Activated naive CD4-positive, alpha-beta T cell treated with anti-CD3 and anti-CD28 coated beads, Interleukin-2, amount 10 ng/mL, durations not matched to agents 7 days and 5 days (primary cell): ENCODE measurements at regions not wholly inside any gene's neighbourhood (a gene's known extent, or its start where the extent isn't known, plus 50 kb on each side); places are given as distances from the start of the nearest gene placed in this dataset.
"Not testable (repeated sequence)": the region's sequence is repeated elsewhere in the genome, so short reads cannot be mapped to it uniquely, and the experiment has no call there.

Experiments used
- CTCF ChIA-PET: fragments of 350-600 bp; sonication (Branson Sonifier 250); formaldehyde crosslinking; loops from one replicate; lab custom pipeline; 2021; ENCODE audit warnings: antibody characterized with exemption; lab: Charles Lee
- DNase-seq: peaks from one replicate; pipeline ENCODE4 v3.0.0-alpha.2; 2020
- H3K27ac Mint-ChIP-seq: one replicate; pipeline ENCODE4 v1.8.0; 2021; ENCODE audit warnings: mild to moderate bottlenecking, moderate library complexity, mixed read lengths
- H3K27me3 Mint-ChIP-seq: one replicate; pipeline ENCODE4 v1.8.0; 2021; ENCODE audit warnings: mild to moderate bottlenecking, mixed read lengths
- H3K36me3 Mint-ChIP-seq: one replicate; pipeline ENCODE4 v1.8.0; 2021; ENCODE audit warnings: mixed read lengths
- H3K4me1 Mint-ChIP-seq: one replicate; pipeline ENCODE4 v1.8.0; 2021; ENCODE audit warnings: mixed read lengths
- H3K4me3 Mint-ChIP-seq: one replicate; pipeline ENCODE4 v1.8.0; 2021; ENCODE audit warnings: mild to moderate bottlenecking, moderate library complexity, mixed read lengths
- H3K9me3 Mint-ChIP-seq: one replicate; pipeline ENCODE4 v1.8.0; 2021; ENCODE audit warnings: mixed read lengths

- no peaks in the 10 kb centered on the region for H3K36me3 Mint-ChIP-seq
- no peaks in the 10 kb centered on the region for H3K27me3 Mint-ChIP-seq
Observed at GRCh38 chr5:110812639-110813038, 73.8 kb downstream of the SLC25A46 start.

GRCh38 chr5:110815916-110816605, 77.3 kb downstream of the SLC25A46 start:
- CTCF ChIA-PET, result no interaction called here
- DNase-seq, result no peak
- Mint-ChIP-seq H3K27ac (no peak overlapping the region), H3K36me3 (no peaks in the 10 kb centered on the region), H3K27me3 (no peaks in the 10 kb centered on the region), H3K4me3 (no peak overlapping the region), H3K4me1 (no peaks in the 10 kb centered on the region), H3K9me3 (no peaks in the 10 kb centered on the region)

More at GRCh38 chr5:110812639-110813038, 73.8 kb downstream of the SLC25A46 start:
- DNase-seq, result no peak
- Mint-ChIP-seq H3K27ac (no peak overlapping the region), H3K4me3 (no peak overlapping the region), H3K4me1 (no peaks in the 10 kb centered on the region), H3K9me3 (no peaks in the 10 kb centered on the region)
- CTCF ChIA-PET, result no interaction called here

GRCh38 chr5:110817459-110817858, 78.7 kb downstream of the SLC25A46 start:
- no peaks in the 10 kb centered on the region for H3K9me3 Mint-ChIP-seq
- DNase-seq, result no peak
- no peaks in the 10 kb centered on the region for H3K27me3 Mint-ChIP-seq
- CTCF ChIA-PET, result no interaction called here
- no peak overlapping the region for H3K4me3 Mint-ChIP-seq
- H3K36me3 Mint-ChIP-seq, result no peaks in the 10 kb centered on the region
- H3K4me1 Mint-ChIP-seq, result no peaks in the 10 kb centered on the region
- no peak overlapping the region for H3K27ac Mint-ChIP-seq

GRCh38 chr5:110823571-110823970, 84.8 kb downstream of the SLC25A46 start:
- Mint-ChIP-seq H3K4me1 (no peaks in the 10 kb centered on the region), H3K27ac (no peak overlapping the region), H3K27me3 (no peaks in the 10 kb centered on the region), H3K36me3 (no peaks in the 10 kb centered on the region), H3K9me3 (peaks cover 13% of the 10 kb centered on the region), H3K4me3 (no peak overlapping the region)
- DNase-seq, result no peak
- CTCF ChIA-PET, result no interaction called here

- DNase-seq, result no peak
- H3K9me3 Mint-ChIP-seq, result peaks cover 13% of the 10 kb centered on the region
- H3K27ac Mint-ChIP-seq, result no peak overlapping the region
- H3K4me1 Mint-ChIP-seq, result no peaks in the 10 kb centered on the region
- CTCF ChIA-PET, result no interaction called here
- no peak overlapping the region for H3K4me3 Mint-ChIP-seq
- no peaks in the 10 kb centered on the region for H3K27me3 Mint-ChIP-seq
- H3K36me3 Mint-ChIP-seq, result no peaks in the 10 kb centered on the region
Observed at GRCh38 chr5:110824936-110825441, 86.2 kb downstream of the SLC25A46 start.

GRCh38 chr5:110832683-110833082, 93.9 kb downstream of the SLC25A46 start:
- CTCF ChIA-PET, result no interaction called here
- Mint-ChIP-seq H3K27me3 (no peaks in the 10 kb centered on the region), H3K9me3 (peaks cover 3% of the 10 kb centered on the region), H3K4me3 (no peak overlapping the region), H3K36me3 (no peaks in the 10 kb centered on the region), H3K27ac (no peak overlapping the region), H3K4me1 (no peaks in the 10 kb centered on the region)
- no peak for DNase-seq

- H3K27ac Mint-ChIP-seq, H3K27me3 Mint-ChIP-seq: not testable (repeated sequence)
Observed at GRCh38 chr5:110834933-110835332, 96.1 kb downstream of the SLC25A46 start.

GRCh38 chr5:110836851-110837250, 98.0 kb downstream of the SLC25A46 start:
- no peaks in the 10 kb centered on the region for H3K4me1 Mint-ChIP-seq
- no peak overlapping the region for H3K27ac Mint-ChIP-seq
- H3K4me3 Mint-ChIP-seq, result no peak overlapping the region
- H3K27me3 Mint-ChIP-seq, result no peaks in the 10 kb centered on the region
- no peaks in the 10 kb centered on the region for H3K9me3 Mint-ChIP-seq
- no peak for DNase-seq
- CTCF ChIA-PET, result no interaction called here
- no peaks in the 10 kb centered on the region for H3K36me3 Mint-ChIP-seq

More at GRCh38 chr5:110834933-110835332, 96.1 kb downstream of the SLC25A46 start:
- DNase-seq, H3K36me3 Mint-ChIP-seq, H3K9me3 Mint-ChIP-seq, H3K4me3 Mint-ChIP-seq, H3K4me1 Mint-ChIP-seq, CTCF ChIA-PET: not testable (repeated sequence)

- H3K4me3 Mint-ChIP-seq, H3K9me3 Mint-ChIP-seq, H3K4me1 Mint-ChIP-seq, CTCF ChIA-PET, H3K36me3 Mint-ChIP-seq, DNase-seq, H3K27me3 Mint-ChIP-seq, H3K27ac Mint-ChIP-seq: not testable (repeated sequence)
Observed at GRCh38 chr5:110838357-110838756, 99.5 kb downstream of the SLC25A46 start.

GRCh38 chr5:110838961-110839360, 100.2 kb downstream of the SLC25A46 start:
- no peak for DNase-seq
- CTCF ChIA-PET, result no interaction called here
- H3K36me3 Mint-ChIP-seq, result no peaks in the 10 kb centered on the region
- H3K27me3 Mint-ChIP-seq, result no peaks in the 10 kb centered on the region
- H3K9me3 Mint-ChIP-seq, result no peaks in the 10 kb centered on the region
- H3K4me3 Mint-ChIP-seq, result no peak overlapping the region
- H3K27ac Mint-ChIP-seq, result no peak overlapping the region
- H3K4me1 Mint-ChIP-seq, result no peaks in the 10 kb centered on the region

- H3K9me3 Mint-ChIP-seq, result no peaks in the 10 kb centered on the region
- no peak for DNase-seq
- no peaks in the 10 kb centered on the region for H3K4me1 Mint-ChIP-seq
- H3K27me3 Mint-ChIP-seq, result no peaks in the 10 kb centered on the region
- H3K36me3 Mint-ChIP-seq, result no peaks in the 10 kb centered on the region
- no peak overlapping the region for H3K4me3 Mint-ChIP-seq
- H3K27ac Mint-ChIP-seq, result no peak overlapping the region
- CTCF ChIA-PET, result no interaction called here
Observed at GRCh38 chr5:110840347-110840960, 101.6 kb downstream of the SLC25A46 start.

- no peak overlapping the region for H3K27ac Mint-ChIP-seq
- H3K4me3 Mint-ChIP-seq, result no peak overlapping the region
- CTCF ChIA-PET, result no interaction called here
- H3K36me3 Mint-ChIP-seq, result no peaks in the 10 kb centered on the region
- no peaks in the 10 kb centered on the region for H3K9me3 Mint-ChIP-seq
- no peaks in the 10 kb centered on the region for H3K27me3 Mint-ChIP-seq
- no peak for DNase-seq
- H3K4me1 Mint-ChIP-seq, result no peaks in the 10 kb centered on the region
Observed at GRCh38 chr5:110841137-110841536, 102.3 kb downstream of the SLC25A46 start.

GRCh38 chr5:110842948-110843347, 104.1 kb downstream of the SLC25A46 start:
- no peak overlapping the region for H3K27ac Mint-ChIP-seq
- H3K9me3 Mint-ChIP-seq, result no peaks in the 10 kb centered on the region
- H3K4me3 Mint-ChIP-seq, result no peak overlapping the region
- DNase-seq, result no peak
- CTCF ChIA-PET, result no interaction called here
- H3K4me1 Mint-ChIP-seq, result no peaks in the 10 kb centered on the region
- no peaks in the 10 kb centered on the region for H3K36me3 Mint-ChIP-seq
- no peaks in the 10 kb centered on the region for H3K27me3 Mint-ChIP-seq

GRCh38 chr5:110844251-110844650, 105.4 kb downstream of the SLC25A46 start:
- H3K4me3 Mint-ChIP-seq, result no peak overlapping the region
- no peaks in the 10 kb centered on the region for H3K4me1 Mint-ChIP-seq
- CTCF ChIA-PET, result no interaction called here
- H3K9me3 Mint-ChIP-seq, result no peaks in the 10 kb centered on the region
- no peak overlapping the region for H3K27ac Mint-ChIP-seq
- H3K27me3 Mint-ChIP-seq, result no peaks in the 10 kb centered on the region
- DNase-seq, result no peak
- no peaks in the 10 kb centered on the region for H3K36me3 Mint-ChIP-seq

- H3K27ac Mint-ChIP-seq, result no peak overlapping the region
- no peaks in the 10 kb centered on the region for H3K27me3 Mint-ChIP-seq
- H3K36me3 Mint-ChIP-seq, result no peaks in the 10 kb centered on the region
- no peaks in the 10 kb centered on the region for H3K9me3 Mint-ChIP-seq
- H3K4me1 Mint-ChIP-seq, result no peaks in the 10 kb centered on the region
- H3K4me3 Mint-ChIP-seq, result no peak overlapping the region
- no peak for DNase-seq
- CTCF ChIA-PET, result no interaction called here
Observed at GRCh38 chr5:110846398-110847001, 107.7 kb downstream of the SLC25A46 start.
